ENCODE measurements at regions not wholly inside any gene's neighbourhood (a gene's known extent, or its start where the extent isn't known, plus 50 kb on each side); places are given as distances from the start of the nearest gene placed in this dataset.

DNA sequence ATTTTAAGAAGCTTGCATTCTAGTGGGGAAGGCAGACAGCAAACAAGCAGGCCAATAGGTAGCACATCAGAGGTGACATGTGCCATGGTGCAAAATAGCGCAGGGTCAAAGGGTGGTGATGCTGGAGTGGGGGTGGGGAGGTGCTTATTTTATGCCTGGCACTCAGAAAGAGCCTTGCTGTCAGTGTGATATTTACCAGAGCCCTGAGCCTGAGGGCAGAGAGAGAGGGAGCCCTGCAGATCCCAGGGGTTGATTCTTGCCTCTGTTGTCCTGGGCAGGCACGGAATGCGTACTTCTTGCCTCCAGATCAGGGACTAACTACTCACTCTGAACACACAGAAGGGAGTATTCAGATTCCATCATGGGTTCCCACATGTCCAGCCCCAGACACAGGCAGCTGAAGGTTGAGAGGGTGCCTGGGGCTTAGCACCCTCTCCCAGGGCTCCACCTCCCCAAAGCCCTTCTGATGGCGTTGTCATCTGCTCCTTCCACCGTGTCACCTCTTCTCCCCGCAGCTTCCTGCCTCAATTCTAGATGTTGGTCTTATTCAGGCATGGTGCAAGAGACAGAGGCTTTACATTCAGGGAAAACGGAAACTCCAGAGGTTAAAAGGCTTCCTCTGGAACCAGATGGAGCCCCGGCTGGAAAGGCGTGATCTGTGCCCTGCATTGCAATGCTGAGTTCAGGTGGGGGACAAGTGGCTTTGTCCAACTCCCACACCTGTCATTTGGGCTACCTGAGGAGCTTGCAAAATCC is 252.3 kb downstream of the HAUS1 start:
- no peak for TF ChIP-seq ZFX (IDR thresholded peaks at IDR 0.05)
- no peak for TF ChIP-seq CTCF (conservative IDR thresholded peaks at IDR 0.05)
- no peak overlapping the region for H3K27ac ChIP-seq

DNA sequence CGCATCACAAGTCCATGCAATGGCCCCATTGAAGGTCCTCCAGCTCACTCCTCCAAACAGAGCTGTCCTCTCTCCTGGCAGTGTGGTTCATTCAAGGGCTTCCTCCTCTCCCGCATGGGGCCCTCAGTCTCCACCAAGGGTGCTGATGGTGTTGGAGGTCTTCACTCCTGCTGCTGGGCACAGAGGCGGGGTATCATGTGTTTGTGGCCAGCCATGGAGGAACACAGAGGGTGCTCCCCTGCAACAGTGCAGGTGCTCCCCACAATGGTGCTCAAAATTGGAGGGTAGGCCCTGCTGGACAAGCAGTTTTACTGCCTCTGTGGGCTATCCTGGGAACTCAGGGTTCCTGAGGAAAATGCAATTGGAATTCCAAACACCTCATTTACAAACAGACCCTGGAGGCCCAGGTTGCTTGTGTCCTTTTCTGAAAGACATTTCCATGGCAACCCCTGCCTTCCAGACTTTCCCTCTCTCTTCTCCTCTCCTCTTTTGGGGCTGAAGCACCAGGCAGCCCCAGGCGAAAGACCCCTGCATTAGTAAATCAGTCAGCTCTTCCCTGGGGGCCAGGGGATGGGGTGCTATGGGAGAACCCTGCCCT is 256.0 kb downstream of the HAUS1 start:
- H3K27ac ChIP-seq = no peak overlapping the region
- TF ChIP-seq CTCF (conservative IDR thresholded peaks at IDR 0.05) (no peak), ZFX (IDR thresholded peaks at IDR 0.05) (no peak)

DNA sequence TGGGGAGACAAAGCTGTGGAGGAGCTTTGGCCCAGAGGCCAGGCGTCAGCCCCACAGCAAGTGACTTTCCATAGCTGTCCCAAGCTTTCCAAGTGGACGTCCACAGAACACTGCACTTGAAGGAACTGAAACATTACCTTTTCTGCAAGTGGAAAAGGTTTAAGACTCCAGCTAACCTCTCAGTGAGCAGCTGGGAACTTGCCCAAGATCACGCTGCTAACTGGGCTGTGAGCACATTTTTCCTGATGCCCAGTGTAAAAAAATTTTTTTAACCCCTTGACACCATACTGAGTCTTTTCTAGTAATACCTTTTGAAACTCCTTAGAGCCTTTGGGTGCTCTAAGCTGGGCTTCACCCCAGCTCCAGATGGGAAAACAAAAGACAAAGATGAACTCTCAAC is 256.7 kb downstream of the HAUS1 start:
- TF ChIP-seq ZFX (IDR thresholded peaks at IDR 0.05) (no peak), CTCF (conservative IDR thresholded peaks at IDR 0.05) (no peak)
- H3K27ac ChIP-seq = no peak overlapping the region

DNA sequence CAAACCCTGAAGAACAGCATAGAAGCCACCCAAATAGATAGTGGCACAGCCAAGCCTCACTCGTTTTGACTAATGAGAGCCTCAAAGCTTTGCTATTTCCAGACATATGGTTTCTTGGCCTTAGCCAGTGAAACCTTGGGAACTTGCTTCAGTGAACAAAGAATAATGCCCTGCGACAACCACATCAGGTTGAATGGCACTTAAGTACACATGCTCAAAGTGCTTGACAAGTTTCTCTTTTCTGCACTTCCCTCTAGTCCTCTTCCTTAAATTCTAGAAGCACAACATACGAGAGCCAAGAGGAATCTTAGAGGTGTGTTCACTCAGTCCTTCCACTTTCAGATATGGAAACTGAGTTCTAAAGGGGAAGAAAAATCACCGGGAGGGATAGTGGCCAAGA is 258.3 kb downstream of the HAUS1 start:
- no peak overlapping the region for H3K27ac ChIP-seq
- TF ChIP-seq ZFX (IDR thresholded peaks at IDR 0.05) (no peak), CTCF (conservative IDR thresholded peaks at IDR 0.05) (no peak)

- H3K27ac ChIP-seq = no peak overlapping the region
- TF ChIP-seq ZFX (IDR thresholded peaks at IDR 0.05) = no peak
- TF ChIP-seq CTCF (conservative IDR thresholded peaks at IDR 0.05) = no peak
These were observed 259.9 kb downstream of the HAUS1 start for GRCh38 chr18:46364048-46364447.

GRCh38 chr18:46366201-46366600 is 262.0 kb downstream of the HAUS1 start:
- H3K27ac ChIP-seq = no peak overlapping the region
- no peak for TF ChIP-seq CTCF (conservative IDR thresholded peaks at IDR 0.05)
- TF ChIP-seq ZFX (IDR thresholded peaks at IDR 0.05) = no peak

DNA sequence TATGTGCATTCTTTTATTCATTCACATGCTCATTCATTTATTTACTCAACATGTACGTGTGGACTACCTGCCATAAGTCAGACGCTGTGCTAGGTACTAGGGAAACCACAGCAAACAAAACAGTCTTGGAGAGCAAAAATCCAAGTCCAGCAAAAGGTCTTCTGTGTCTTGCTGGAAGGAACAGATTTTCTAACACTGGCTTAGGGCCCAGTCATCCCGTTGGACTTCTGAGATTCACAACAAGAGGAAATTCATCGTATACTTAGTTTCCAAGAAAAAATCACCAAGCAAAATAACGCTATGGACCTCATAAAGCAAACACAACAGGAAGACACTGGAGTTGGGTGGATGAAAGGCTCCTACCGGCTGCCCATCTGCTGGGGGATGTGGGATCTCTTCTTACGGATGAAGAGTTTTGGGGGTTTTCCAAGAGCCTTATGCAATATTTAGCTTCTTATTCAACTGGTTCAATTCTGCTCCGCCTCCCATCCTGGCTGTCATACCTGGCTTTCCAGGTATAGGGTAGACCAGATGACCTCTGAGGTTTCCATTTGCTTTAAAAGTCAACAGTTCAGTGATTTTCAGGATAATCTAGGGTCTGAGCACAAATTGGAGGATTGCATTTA is 262.7 kb downstream of the HAUS1 start:
- TF ChIP-seq ZFX (IDR thresholded peaks at IDR 0.05) (no peak), CTCF (conservative IDR thresholded peaks at IDR 0.05) (no peak)
- no peak overlapping the region for H3K27ac ChIP-seq

All from C4-2B (cell line).